Activated naive CD8-positive, alpha-beta T cell treated with anti-CD3 and anti-CD28 coated beads, Interleukin-2, amount 10 ng/mL, durations not matched to agents 7 days and 5 days (primary cell): ENCODE measurements at regions not wholly inside any gene's neighbourhood (a gene's known extent, or its start where the extent isn't known, plus 50 kb on each side); places are given as distances from the start of the nearest gene placed in this dataset.
"Not testable (repeated sequence)": the region's sequence is repeated elsewhere in the genome, so short reads cannot be mapped to it uniquely, and the experiment has no call there.

Experiments used
- ATAC-seq: fragments of 150-1000 bp; cut with Tn5 transposase; one replicate; pipeline ENCODE4 v1.10.0; 2021; ENCODE audit warnings: low read depth, moderate library complexity
- POLR2A ChIA-PET: fragments of 350-600 bp; sonication (Branson Sonifier 250); formaldehyde crosslinking; loops from one replicate; lab custom pipeline; 2021; ENCODE audit warnings: antibody characterized with exemption; lab: Charles Lee
- DNase-seq: peaks from one replicate; pipeline ENCODE4 v3.0.0; 2021
- H3K27ac Mint-ChIP-seq: one replicate; pipeline ENCODE4 v1.8.0; 2022; ENCODE audit warnings: mild to moderate bottlenecking, mixed read lengths
- H3K27me3 Mint-ChIP-seq: one replicate; pipeline ENCODE4 v1.8.0; 2022; ENCODE audit warnings: mild to moderate bottlenecking, moderate library complexity, mixed read lengths
- H3K36me3 Mint-ChIP-seq: one replicate; pipeline ENCODE4 v1.8.0; 2021; ENCODE audit warnings: mild to moderate bottlenecking, mixed read lengths
- H3K4me1 Mint-ChIP-seq: one replicate; pipeline ENCODE4 v1.8.0; 2021; ENCODE audit warnings: mixed read lengths
- H3K4me3 Mint-ChIP-seq: one replicate; pipeline ENCODE4 v1.8.0; 2022; ENCODE audit warnings: mild to moderate bottlenecking, moderate library complexity, mixed read lengths
- H3K9me3 Mint-ChIP-seq: one replicate; pipeline ENCODE4 v1.8.0; 2021; ENCODE audit warnings: mixed read lengths

GRCh38 chrX:22746081-22746480, 253.7 kb upstream of the DDX53 start:
- ATAC-seq (no peak), DNase-seq (no peak)
- H3K36me3 Mint-ChIP-seq: no peaks in the 10 kb centered on the region
- POLR2A ChIA-PET: no interaction called here
- no peaks in the 10 kb centered on the region for H3K27me3 Mint-ChIP-seq
- no peaks in the 10 kb centered on the region for H3K9me3 Mint-ChIP-seq
- H3K4me1 Mint-ChIP-seq: no peaks in the 10 kb centered on the region
- no peak overlapping the region for H3K27ac Mint-ChIP-seq
- H3K4me3 Mint-ChIP-seq: no peak overlapping the region

- Mint-ChIP-seq H3K36me3 (no peaks in the 10 kb centered on the region), H3K27me3 (no peaks in the 10 kb centered on the region), H3K27ac (no peak overlapping the region), H3K4me1 (no peaks in the 10 kb centered on the region), H3K9me3 (no peaks in the 10 kb centered on the region), H3K4me3 (no peak overlapping the region)
- DNase-seq (no peak), ATAC-seq (no peak)
- POLR2A ChIA-PET: no interaction called here
These were observed 251.4 kb upstream of the DDX53 start for GRCh38 chrX:22748093-22748999.

GRCh38 chrX:22758807-22759481, 240.8 kb upstream of the DDX53 start:
- Mint-ChIP-seq H3K4me1 (no peaks in the 10 kb centered on the region), H3K9me3 (no peaks in the 10 kb centered on the region), H3K4me3 (no peak overlapping the region), H3K27me3 (peaks cover 2% of the 10 kb centered on the region), H3K27ac (no peak overlapping the region), H3K36me3 (no peaks in the 10 kb centered on the region)
- no peak for ATAC-seq
- POLR2A ChIA-PET: no interaction called here
- DNase-seq: no peak

- DNase-seq: no peak
- Mint-ChIP-seq H3K4me1 (no peaks in the 10 kb centered on the region), H3K4me3 (no peak overlapping the region), H3K27ac (no peak overlapping the region), H3K36me3 (no peaks in the 10 kb centered on the region), H3K27me3 (peaks cover 2% of the 10 kb centered on the region), H3K9me3 (no peaks in the 10 kb centered on the region)
- POLR2A ChIA-PET: no interaction called here
- no peak for ATAC-seq
These were observed 239.2 kb upstream of the DDX53 start for GRCh38 chrX:22760513-22761057.

- no peaks in the 10 kb centered on the region for H3K27me3 Mint-ChIP-seq
- no peak overlapping the region for H3K27ac Mint-ChIP-seq
- POLR2A ChIA-PET: no interaction called here
- DNase-seq (no peak), ATAC-seq (no peak)
- no peaks in the 10 kb centered on the region for H3K36me3 Mint-ChIP-seq
- H3K9me3 Mint-ChIP-seq: no peaks in the 10 kb centered on the region
- H3K4me3 Mint-ChIP-seq: no peak overlapping the region
- H3K4me1 Mint-ChIP-seq: no peaks in the 10 kb centered on the region
These were observed 211.5 kb upstream of the DDX53 start for GRCh38 chrX:22788221-22788620.

GRCh38 chrX:22795671-22796070, 204.1 kb upstream of the DDX53 start:
- POLR2A ChIA-PET: no interaction called here
- Mint-ChIP-seq H3K36me3 (no peaks in the 10 kb centered on the region), H3K4me3 (no peak overlapping the region), H3K27me3 (no peaks in the 10 kb centered on the region), H3K9me3 (no peaks in the 10 kb centered on the region), H3K27ac (no peak overlapping the region), H3K4me1 (no peaks in the 10 kb centered on the region)
- DNase-seq (no peak), ATAC-seq (no peak)

- ATAC-seq: no peak
- Mint-ChIP-seq H3K27me3 (no peaks in the 10 kb centered on the region), H3K27ac (no peak overlapping the region), H3K9me3 (no peaks in the 10 kb centered on the region), H3K36me3 (no peaks in the 10 kb centered on the region), H3K4me1 (no peaks in the 10 kb centered on the region), H3K4me3 (no peak overlapping the region)
- POLR2A ChIA-PET: no interaction called here
- DNase-seq: no peak
These were observed 199.4 kb upstream of the DDX53 start for GRCh38 chrX:22800360-22800759.

GRCh38 chrX:22800806-22801205, 199.0 kb upstream of the DDX53 start:
- Mint-ChIP-seq H3K27me3 (no peaks in the 10 kb centered on the region), H3K27ac (no peak overlapping the region), H3K9me3 (no peaks in the 10 kb centered on the region), H3K4me1 (no peaks in the 10 kb centered on the region), H3K36me3 (no peaks in the 10 kb centered on the region), H3K4me3 (no peak overlapping the region)
- POLR2A ChIA-PET: no interaction called here
- DNase-seq: no peak
- ATAC-seq: no peak

GRCh38 chrX:22803353-22803752, 196.4 kb upstream of the DDX53 start:
- H3K27ac Mint-ChIP-seq: no peak overlapping the region
- H3K36me3 Mint-ChIP-seq: no peaks in the 10 kb centered on the region
- ATAC-seq (no peak), DNase-seq (no peak)
- no peaks in the 10 kb centered on the region for H3K9me3 Mint-ChIP-seq
- no peaks in the 10 kb centered on the region for H3K4me1 Mint-ChIP-seq
- H3K4me3 Mint-ChIP-seq: no peak overlapping the region
- no peaks in the 10 kb centered on the region for H3K27me3 Mint-ChIP-seq
- POLR2A ChIA-PET: no interaction called here

GRCh38 chrX:22810876-22811275, 188.9 kb upstream of the DDX53 start:
- H3K27ac Mint-ChIP-seq: no peak overlapping the region
- H3K9me3 Mint-ChIP-seq: no peaks in the 10 kb centered on the region
- DNase-seq: no peak
- no peak overlapping the region for H3K4me3 Mint-ChIP-seq
- POLR2A ChIA-PET: no interaction called here
- H3K27me3 Mint-ChIP-seq: no peaks in the 10 kb centered on the region
- H3K36me3 Mint-ChIP-seq: no peaks in the 10 kb centered on the region
- ATAC-seq: no peak
- H3K4me1 Mint-ChIP-seq: no peaks in the 10 kb centered on the region

- POLR2A ChIA-PET: no interaction called here
- Mint-ChIP-seq H3K36me3 (no peaks in the 10 kb centered on the region), H3K9me3 (no peaks in the 10 kb centered on the region), H3K27ac (no peak overlapping the region), H3K4me3 (no peak overlapping the region), H3K27me3 (no peaks in the 10 kb centered on the region), H3K4me1 (no peaks in the 10 kb centered on the region)
- DNase-seq (no peak), ATAC-seq (no peak)
These were observed 181.7 kb upstream of the DDX53 start for GRCh38 chrX:22818061-22818460.

GRCh38 chrX:22855693-22856092, 144.1 kb upstream of the DDX53 start:
- DNase-seq (no peak), ATAC-seq (no peak)
- H3K4me3 Mint-ChIP-seq: no peak overlapping the region
- no peaks in the 10 kb centered on the region for H3K27me3 Mint-ChIP-seq
- H3K4me1 Mint-ChIP-seq: no peaks in the 10 kb centered on the region
- no peak overlapping the region for H3K27ac Mint-ChIP-seq
- POLR2A ChIA-PET: no interaction called here
- H3K9me3 Mint-ChIP-seq: no peaks in the 10 kb centered on the region
- no peaks in the 10 kb centered on the region for H3K36me3 Mint-ChIP-seq

GRCh38 chrX:22859642-22860041, 140.1 kb upstream of the DDX53 start:
- H3K36me3 Mint-ChIP-seq: no peaks in the 10 kb centered on the region
- no peak overlapping the region for H3K4me3 Mint-ChIP-seq
- POLR2A ChIA-PET: no interaction called here
- H3K4me1 Mint-ChIP-seq: no peaks in the 10 kb centered on the region
- ATAC-seq: no peak
- no peak for DNase-seq
- H3K27me3 Mint-ChIP-seq: no peaks in the 10 kb centered on the region
- H3K27ac Mint-ChIP-seq: no peak overlapping the region
- no peaks in the 10 kb centered on the region for H3K9me3 Mint-ChIP-seq

- H3K4me3 Mint-ChIP-seq, DNase-seq, POLR2A ChIA-PET, H3K9me3 Mint-ChIP-seq, ATAC-seq, H3K4me1 Mint-ChIP-seq, H3K27ac Mint-ChIP-seq, H3K27me3 Mint-ChIP-seq, H3K36me3 Mint-ChIP-seq: not testable (repeated sequence)
These were observed 133.0 kb upstream of the DDX53 start for GRCh38 chrX:22866801-22867200.
